Epidermal melanocyte (primary cell): ENCODE measurements at regions not wholly inside any gene's neighbourhood (a gene's known extent, or its start where the extent isn't known, plus 50 kb on each side); places are given as distances from the start of the nearest gene placed in this dataset.

Experiments
- DNase-seq: peaks from one replicate; pipeline ENCODE4 v3.0.0; 2011; ENCODE audit warnings: low spot score; ENCODE audit not compliant: insufficient read length

GRCh38 chr3:18635215-18635614, 210.1 kb upstream of the SATB1 start:
- DNase-seq: no peak

- DNase-seq: no peak
Measured at GRCh38 chr3:18634461-18634860, 209.3 kb upstream of the SATB1 start.

GRCh38 chr3:18633002-18633401, 207.9 kb upstream of the SATB1 start:
- DNase-seq: no peak

- DNase-seq: no peak
Measured at GRCh38 chr3:18630295-18630694, 205.2 kb upstream of the SATB1 start.

GRCh38 chr3:18625085-18625484, 199.9 kb upstream of the SATB1 start:
- no peak for DNase-seq

GRCh38 chr3:18623220-18623619, 198.1 kb upstream of the SATB1 start:
- no peak for DNase-seq

GRCh38 chr3:18618723-18619122, 193.6 kb upstream of the SATB1 start:
- no peak for DNase-seq

GRCh38 chr3:18611991-18612390, 186.9 kb upstream of the SATB1 start:
- DNase-seq: no peak

- no peak for DNase-seq
Measured at GRCh38 chr3:18609187-18609586, 184.0 kb upstream of the SATB1 start.

GRCh38 chr3:18597919-18598318, 172.8 kb upstream of the SATB1 start:
- no peak for DNase-seq

- no peak for DNase-seq
Measured at GRCh38 chr3:18593231-18593630, 168.1 kb upstream of the SATB1 start.

GRCh38 chr3:18591120-18591519, 166.0 kb upstream of the SATB1 start:
- no peak for DNase-seq

GRCh38 chr3:18586076-18586475, 160.9 kb upstream of the SATB1 start:
- no peak for DNase-seq

- DNase-seq: no peak
Measured at GRCh38 chr3:18585004-18585968, 160.1 kb upstream of the SATB1 start.

GRCh38 chr3:18580268-18580667, 155.1 kb upstream of the SATB1 start:
- DNase-seq: no peak

- DNase-seq: no peak
Measured at GRCh38 chr3:18579661-18580060, 154.5 kb upstream of the SATB1 start.

GRCh38 chr3:18575573-18575972, 150.4 kb upstream of the SATB1 start:
- DNase-seq: no peak

GRCh38 chr3:18572809-18573208, 147.7 kb upstream of the SATB1 start:
- no peak for DNase-seq

GRCh38 chr3:18567293-18567692, 142.2 kb upstream of the SATB1 start:
- DNase-seq: no peak

GRCh38 chr3:18562364-18563154, 137.4 kb upstream of the SATB1 start:
- DNase-seq: no peak

GRCh38 chr3:18559331-18559842, 134.2 kb upstream of the SATB1 start:
- no peak for DNase-seq

GRCh38 chr3:18558507-18558906, 133.4 kb upstream of the SATB1 start:
- no peak for DNase-seq
